Astrocyte (in vitro differentiated cells and primary cell): ENCODE measurements at regions not wholly inside any gene's neighbourhood (a gene's known extent, or its start where the extent isn't known, plus 50 kb on each side); places are given as distances from the start of the nearest gene placed in this dataset.

Source experiments
- CTCF ChIP-seq: IDR thresholded peaks from 2 replicates; pipeline ENCODE4 v1.5.1; 2011; ENCODE audit warnings: low read depth, mild to moderate bottlenecking, inconsistent platforms, low read length, moderate library complexity; ENCODE audit not compliant: insufficient read depth
- EZH2 ChIP-seq: IDR thresholded peaks from 2 replicates; pipeline ENCODE4 v1.6.1; 2012; ENCODE audit warnings: mild to moderate bottlenecking, low read length, inconsistent platforms; ENCODE audit not compliant: insufficient read depth

- TF ChIP-seq CTCF: no peak
- TF ChIP-seq EZH2: no peak
Measured at GRCh38 chr22:49116021-49116420, 711.7 kb downstream of the BRD1 start.
